HepG2 (cell line): ENCODE measurements at regions not wholly inside any gene's neighbourhood (a gene's known extent, or its start where the extent isn't known, plus 50 kb on each side); places are given as distances from the start of the nearest gene placed in this dataset.

ENCODE experiments used
- ATAC-seq: fragments of 200-7000 bp; cut with Tn5 transposase; 3 replicates; pipeline ENCODE4 v1.9.1; 2020; ENCODE audit warnings: mild to moderate bottlenecking, moderate library complexity
- BruUV-seq: library from RNA; stranded (reverse); fragments of 400-500 nt; replicated peaks from 2 replicates; lab custom pipeline; 2021; lab: Mats Ljungman, UMichigan
- CTCF ChIA-PET: fragments of 300-600 bp; formaldehyde crosslinking; extraction: SDS; loops from one replicate; lab custom pipeline; 2021; ENCODE audit warnings: low total read pairs, inconsistent platforms, low intra/inter-chr PET ratio; lab: Yijun Ruan, JAX
- POLR2A ChIA-PET: fragments of 350-600 bp; sonication (Branson Sonifier 250); formaldehyde crosslinking; loops from one replicate; lab custom pipeline; 2020; ENCODE audit warnings: antibody characterized with exemption, inconsistent platforms; lab: Yijun Ruan, JAX
- DNase-seq: peaks from one replicate; pipeline ENCODE4 v3.0.0-alpha.2; 2015; ENCODE audit warnings: low spot score
- FAIRE-seq: peaks from 3 replicates; lab custom pipeline; 2011; peaks lifted over from hg19 to GRCh38; lab: Jason Lieb, UNC
- H2AFZ ChIP-seq: one replicate; pipeline ENCODE4 v1.6.1; 2011; ENCODE audit warnings: low read length, inconsistent platforms
- H3K27ac ChIP-seq: fragments of 300-600 bp; 3 replicates; pipeline ENCODE4 v1.8.0; 2011; ENCODE audit warnings: mixed run types, mild to moderate bottlenecking, mixed read lengths, low read length, inconsistent platforms; ENCODE audit not compliant: insufficient read depth; ENCODE audit errors: extremely low read length
- H3K27me3 ChIP-seq, 2 experiments: fragments of 200-600 bp in 1 of 2; 2 replicates in 1 of 2; 3 replicates in 1 of 2; pipeline versions ENCODE4 v1.6.0 to v1.8.0; 2011; ENCODE audit warnings: low read length in 2 of 2, mild to moderate bottlenecking in 2 of 2, moderate library complexity in 2 of 2, inconsistent platforms in 1 of 2; ENCODE audit not compliant: insufficient read depth in 2 of 2, control insufficient read depth in 1 of 2
- H3K36me3 ChIP-seq, 2 experiments: fragments of 200-600 bp in 1 of 2; replicated peaks in 1 of 2; 2 replicates in 1 of 2; 3 replicates in 1 of 2; pipeline versions ENCODE4 v1.5.1 to v1.8.0; 2011; ENCODE audit warnings: low read length in 2 of 2, inconsistent platforms in 1 of 2; ENCODE audit not compliant: insufficient read depth in 2 of 2, control insufficient read depth in 1 of 2
- H3K4me1 ChIP-seq: 2 replicates; pipeline ENCODE4 v1.5.1; 2012; ENCODE audit warnings: low read length, inconsistent platforms; ENCODE audit not compliant: insufficient read depth
- H3K4me2 ChIP-seq: 2 replicates; pipeline ENCODE4 v1.6.0; 2011; ENCODE audit warnings: low read depth, low read length, inconsistent platforms
- H3K4me3 ChIP-seq, 3 experiments: fragments of 200-600 bp in 1 of 3; sonication (generic), shearing (Covaris generic) in 1 of 3; replicated peaks in 1 of 3; 2 replicates each; pipeline ENCODE4 v1.5.1; 2011 to 2016; ENCODE audit warnings: low read length in 3 of 3, inconsistent platforms in 2 of 3, low read depth in 2 of 3, mild to moderate bottlenecking in 2 of 3, control low read depth in 1 of 3, mixed read lengths in 1 of 3; ENCODE audit not compliant: insufficient read depth in 1 of 3
- H3K79me2 ChIP-seq: one replicate; pipeline ENCODE4 v1.6.1; 2011; ENCODE audit warnings: low read length, inconsistent platforms; ENCODE audit not compliant: insufficient read depth
- H3K9ac ChIP-seq: 2 replicates; pipeline ENCODE4 v1.6.0; 2011; ENCODE audit warnings: mild to moderate bottlenecking, low read depth, low read length, inconsistent platforms; ENCODE audit not compliant: insufficient read depth
- H3K9me3 ChIP-seq: 2 replicates; pipeline ENCODE4 v1.5.1; 2012; ENCODE audit warnings: mild to moderate bottlenecking, low read length
- H4K20me1 ChIP-seq: 2 replicates; pipeline ENCODE4 v1.6.0; 2011; ENCODE audit warnings: inconsistent platforms, mild to moderate bottlenecking, low read length, moderate library complexity; ENCODE audit not compliant: insufficient read depth
- ELF1 ChIP-seq: sonication (generic); formaldehyde crosslinking; IDR thresholded peaks from 2 replicates; pipeline ENCODE4 v1.4.0; 2020; ENCODE audit warnings: missing genetic modification reagents
- LBX2 ChIP-seq: sonication (generic); formaldehyde crosslinking; IDR thresholded peaks from 2 replicates; pipeline ENCODE4 v1.5.0; 2020; ENCODE audit warnings: missing genetic modification reagents, mild to moderate bottlenecking, borderline replicate concordance
- MTF1 ChIP-seq: sonication (generic); formaldehyde crosslinking; IDR thresholded peaks from 2 replicates; pipeline ENCODE4 v1.5.0; 2020; ENCODE audit warnings: missing genetic modification reagents
- MYNN ChIP-seq: sonication (generic); formaldehyde crosslinking; IDR thresholded peaks from 2 replicates; pipeline ENCODE4 v1.4.0; 2020; ENCODE audit warnings: mild to moderate bottlenecking, low read depth, missing genetic modification reagents
- RFXAP ChIP-seq: sonication (generic); formaldehyde crosslinking; IDR thresholded peaks from 2 replicates; pipeline ENCODE4 v1.4.0; 2020; ENCODE audit warnings: missing genetic modification reagents, borderline replicate concordance
- TCF7 ChIP-seq: sonication (generic); IDR thresholded peaks from 2 replicates; pipeline ENCODE4 v1.6.1; 2016; ENCODE audit warnings: antibody characterized with exemption, low read depth
- ZNF142 ChIP-seq: sonication (generic); formaldehyde crosslinking; IDR thresholded peaks from 2 replicates; pipeline ENCODE4 v1.4.0; 2020; ENCODE audit warnings: missing genetic modification reagents
- ZNF350 ChIP-seq: sonication (generic); formaldehyde crosslinking; IDR thresholded peaks from 2 replicates; pipeline ENCODE4 v1.4.0; 2020; ENCODE audit warnings: mild to moderate bottlenecking, low read depth, missing genetic modification reagents, borderline replicate concordance
- ZNF432 ChIP-seq: sonication (generic); formaldehyde crosslinking; IDR thresholded peaks from 2 replicates; pipeline ENCODE4 v1.5.0; 2020; ENCODE audit warnings: missing genetic modification reagents, mild to moderate bottlenecking, borderline replicate concordance
- ZNF44 ChIP-seq: sonication (generic); formaldehyde crosslinking; IDR thresholded peaks from 2 replicates; pipeline ENCODE4 v1.5.1; 2020; ENCODE audit warnings: mild to moderate bottlenecking, missing genetic modification reagents
- ZNF546 ChIP-seq: sonication (generic); formaldehyde crosslinking; conservative IDR thresholded peaks from 2 replicates; pipeline ENCODE4 v1.8.1; 2023; ENCODE audit warnings: mild to moderate bottlenecking, missing genetic modification reagents
- ZNF598 ChIP-seq: sonication (generic); formaldehyde crosslinking; IDR thresholded peaks from 2 replicates; pipeline ENCODE4 v1.5.1; 2020; ENCODE audit warnings: mild to moderate bottlenecking, missing genetic modification reagents, borderline replicate concordance
- ZNF691 ChIP-seq: sonication (generic); formaldehyde crosslinking; IDR thresholded peaks from 2 replicates; pipeline ENCODE4 v1.4.0; 2020; ENCODE audit warnings: missing genetic modification reagents, low read depth, mild to moderate bottlenecking, borderline replicate concordance
- ZNF746 ChIP-seq: sonication (generic); formaldehyde crosslinking; IDR thresholded peaks from 2 replicates; pipeline ENCODE4 v1.8.0; 2022; ENCODE audit warnings: mild to moderate bottlenecking, missing genetic modification reagents
- WGBS: methylation state at CpG from one replicate; pipeline ENCODE4 v1.1.6; 2017; ENCODE audit warnings: low lambda C conversion rate; 5-methylcytosine and 5-hydroxymethylcytosine counted together
- in situ Hi-C: cut with HindIII; loops from 2 replicates; pipeline ENCODE4 v1.10.0; 2017; ENCODE audit warnings: low pct_unique_long_range_greater_than_20kb; ENCODE audit not compliant: extremely low pct_ligation_motif_present
- intact Hi-C: fragments of 100-400 bp; cut with micrococcal nuclease; formaldehyde crosslinking; loops from one replicate; pipeline ENCODE4 v1.10.0; 2022; ENCODE audit not compliant: unreplicated experiment

- ATAC-seq = no peak
- BruUV-seq = no TSS peak
- POLR2A ChIA-PET = no interaction called here
Observed at GRCh38 chr2:122032264-122032645, 276.8 kb downstream of the TSN start.

DNA sequence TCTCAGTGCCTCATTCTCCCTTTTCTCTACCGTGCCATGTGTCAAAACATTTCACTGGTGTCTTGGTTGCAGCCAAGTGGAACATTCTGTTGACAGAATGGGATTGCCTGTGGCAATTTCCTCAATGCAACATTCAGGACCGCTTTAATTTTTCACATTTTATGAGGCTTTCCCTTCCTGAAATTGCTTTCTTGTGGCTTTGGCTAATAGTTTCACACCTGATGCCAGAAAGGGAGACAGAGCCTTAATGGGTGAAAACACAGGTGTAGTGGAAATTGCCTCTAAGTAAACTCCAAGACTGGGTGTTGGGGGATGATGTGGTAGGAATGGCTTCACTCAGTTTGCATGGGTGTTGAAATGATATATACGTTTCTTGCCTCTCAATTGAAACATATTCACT is 278.3 kb downstream of the TSN start:
- BruUV-seq = no TSS peak
- 4% methylated on average over 3 of the region's 3 CpGs for WGBS
- ChIA-PET CTCF (no interaction called here), POLR2A (no interaction called here)
- H3K27me3 ChIP-seq = peaks cover 1 to 21% of the 10 kb centered on the region in 2 experiments; a peak in 3 of 5 replicates
- H3K9ac ChIP-seq = no peak overlapping the region
- no peak overlapping the region for H2AFZ ChIP-seq
- no peak overlapping the region for H3K4me2 ChIP-seq
- DNase-seq (no peak), ATAC-seq (no peak), FAIRE-seq (no peak)
- H3K27ac ChIP-seq = no peak overlapping the region
- H4K20me1 ChIP-seq = no peaks in the 10 kb centered on the region
- in situ Hi-C loops (no loop called here), intact Hi-C loops (no loop called here)
- no peaks in the 10 kb centered on the region for H3K9me3 ChIP-seq
- no peaks in the 10 kb centered on the region for H3K4me1 ChIP-seq
- H3K79me2 ChIP-seq = no peaks in the 10 kb centered on the region
- no peaks in the 10 kb centered on the region for H3K36me3 ChIP-seq
- H3K4me3 ChIP-seq = no peak overlapping the region
- no peak for TF ChIP-seq ZNF432 (CRISPR knock-in tag)
- TF ChIP-seq ZNF598 (CRISPR knock-in tag) = no peak
- no peak for TF ChIP-seq ZNF142
- TF ChIP-seq MTF1 (CRISPR knock-in tag) = no peak
- TF ChIP-seq ZNF44 (CRISPR knock-in tag) = no peak
- no peak for TF ChIP-seq ZNF350 (CRISPR knock-in tag)
- no peak for TF ChIP-seq TCF7
- TF ChIP-seq LBX2 (CRISPR knock-in tag) = no peak
- TF ChIP-seq MYNN (CRISPR knock-in tag) = no peak

More at GRCh38 chr2:122032264-122032645, 276.8 kb downstream of the TSN start:
- WGBS = 50% methylated on average over 6 of the region's 6 CpGs
- Histone ChIP-seq H3K27ac (no peak overlapping the region), H3K27me3 (peaks cover 1 to 33% of the 10 kb centered on the region in 2 experiments; a peak in 3 of 5 replicates), H3K4me3 (no peak overlapping the region), H2AFZ (no peak overlapping the region), H4K20me1 (no peaks in the 10 kb centered on the region), H3K4me2 (no peak overlapping the region), H3K79me2 (no peaks in the 10 kb centered on the region), H3K4me1 (no peaks in the 10 kb centered on the region), H3K9ac (no peak overlapping the region), H3K36me3 (no peaks in the 10 kb centered on the region), H3K9me3 (no peaks in the 10 kb centered on the region)
- TF ChIP-seq ZNF546 (CRISPR knock-in tag) (no peak), ZNF691 (CRISPR knock-in tag) (no peak), RFXAP (no peak), ELF1 (CRISPR knock-in tag) (no peak), ZNF746 (CRISPR knock-in tag) (no peak)
- FAIRE-seq = no peak
- CTCF ChIA-PET = no interaction called here
- intact Hi-C loops = no loop called here
- in situ Hi-C loops = no loop called here
- no peak for DNase-seq
